K562 (cell line): ENCODE measurements at regions not wholly inside any gene's neighbourhood (a gene's known extent, or its start where the extent isn't known, plus 50 kb on each side); places are given as distances from the start of the nearest gene placed in this dataset.

Source experiments
- ATAC-seq: fragments of 200-7000 bp; cut with Tn5 transposase; 3 replicates; pipeline ENCODE4 v1.9.1; 2020; ENCODE audit warnings: moderate library complexity
- BruUV-seq: library from RNA; stranded (reverse); fragments of 400-500 nt; replicated peaks from 2 replicates; lab custom pipeline; 2021; lab: Mats Ljungman, UMichigan
- CTCF ChIA-PET: fragments of 300-600 bp; formaldehyde crosslinking; extraction: SDS; loops from one replicate; lab custom pipeline; 2021; ENCODE audit warnings: low intra/inter-chr PET ratio; lab: Yijun Ruan, JAX
- POLR2A ChIA-PET: fragments of 300-600, 350-650 bp; sonication (Branson Sonifier 250); formaldehyde crosslinking; extraction: SDS; loops from one replicate; lab custom pipeline; 2021; ENCODE audit warnings: antibody characterized with exemption, inconsistent platforms; lab: Yijun Ruan, JAX
- DNase-seq, 4 experiments: peaks; one replicate each; pipeline versions ENCODE4 v3.0.0 to v3.0.0-alpha.2; 2011 to 2018; ENCODE audit warnings: low spot score in 3 of 4, mixed read lengths in 3 of 4; ENCODE audit errors: extremely low read depth in 1 of 4
- FAIRE-seq: peaks from 2 replicates; lab custom pipeline; 2011; peaks lifted over from hg19 to GRCh38; lab: Jason Lieb, UNC
- H2AFZ ChIP-seq: 2 replicates; pipeline ENCODE4 v1.6.0; 2011; ENCODE audit warnings: low read depth, low read length, control low read depth, inconsistent platforms
- H3K27ac ChIP-seq: fragments of 200-600 bp; 3 replicates; pipeline ENCODE4 v1.8.0; 2011; ENCODE audit warnings: low read depth, mild to moderate bottlenecking, control low read depth, inconsistent platforms, low read length, moderate library complexity, mixed read lengths; ENCODE audit errors: extremely low read depth
- H3K27me3 ChIP-seq, 2 experiments: fragments of 300-600 bp in 1 of 2; 2 replicates in 1 of 2; 3 replicates in 1 of 2; pipeline versions ENCODE4 v1.6.0 to v1.8.0; 2011; ENCODE audit warnings: inconsistent platforms in 2 of 2, low read length in 2 of 2, mild to moderate bottlenecking in 1 of 2, mixed read lengths in 1 of 2, moderate library complexity in 1 of 2; ENCODE audit not compliant: control insufficient read depth in 2 of 2, insufficient read depth in 2 of 2
- H3K36me3 ChIP-seq: fragments of 300-600 bp; 3 replicates; pipeline ENCODE4 v1.8.0; 2011; ENCODE audit warnings: mild to moderate bottlenecking, low read length, inconsistent platforms; ENCODE audit not compliant: control insufficient read depth, insufficient read depth
- H3K4me1 ChIP-seq, 2 experiments: fragments of 200-600 bp in 1 of 2; replicated peaks in 1 of 2; 2 replicates in 1 of 2; 3 replicates in 1 of 2; pipeline versions ENCODE4 v1.5.1 to v1.8.0; 2011; ENCODE audit warnings: inconsistent platforms in 2 of 2, low read length in 2 of 2, mild to moderate bottlenecking in 1 of 2, mixed read lengths in 1 of 2, moderate library complexity in 1 of 2; ENCODE audit not compliant: control insufficient read depth in 2 of 2, insufficient read depth in 2 of 2
- H3K4me2 ChIP-seq: 2 replicates; pipeline ENCODE4 v1.6.1; 2011; ENCODE audit warnings: low read length, control low read depth, inconsistent platforms, mixed read lengths; ENCODE audit not compliant: insufficient read depth
- H3K4me3 ChIP-seq: fragments of 200-600 bp; sonication (generic), shearing (Covaris generic); 2 replicates; pipeline ENCODE4 v1.5.1; 2016; ENCODE audit warnings: control low read depth, inconsistent platforms
- H3K79me2 ChIP-seq: fragments of 200-600 bp; 3 replicates; pipeline ENCODE4 v1.8.0; 2011; ENCODE audit warnings: low read length, inconsistent platforms; ENCODE audit not compliant: control insufficient read depth, insufficient read depth
- H3K9ac ChIP-seq, 2 experiments: 2 replicates each; pipeline versions ENCODE4 v1.6.0 to v1.6.1; 2011; ENCODE audit warnings: low read depth in 2 of 2, low read length in 2 of 2, control low read depth in 1 of 2, inconsistent platforms in 1 of 2, mild to moderate bottlenecking in 1 of 2, mixed read lengths in 1 of 2; ENCODE audit not compliant: insufficient read depth in 1 of 2
- H3K9me1 ChIP-seq: one replicate; pipeline ENCODE4 v1.6.0; 2011; ENCODE audit warnings: inconsistent platforms, mild to moderate bottlenecking, low read length, moderate library complexity; ENCODE audit not compliant: control insufficient read depth, insufficient read depth
- H3K9me3 ChIP-seq: replicated peaks from 2 replicates; pipeline ENCODE4 v1.5.1; 2011; ENCODE audit warnings: low read depth, low read length, inconsistent platforms; ENCODE audit not compliant: control insufficient read depth, insufficient read depth
- H4K20me1 ChIP-seq: replicated peaks from 2 replicates; pipeline ENCODE4 v1.6.1; 2011; ENCODE audit warnings: low read length, inconsistent platforms, mixed read lengths; ENCODE audit not compliant: control insufficient read depth, insufficient read depth
- HDAC1 ChIP-seq, 2 experiments: fragments of 450-650 bp; IDR thresholded peaks; 2 replicates each; pipeline ENCODE4 v1.6.1; 2016 to 2017; ENCODE audit warnings: inconsistent platforms in 1 of 2, mild to moderate bottlenecking in 1 of 2, moderate library complexity in 1 of 2
- KHSRP ChIP-seq: fragments of 450-650 bp; IDR thresholded peaks from 2 replicates; pipeline ENCODE4 v1.6.1; 2017
- NBN ChIP-seq: fragments of 450-650 bp; IDR thresholded peaks from 2 replicates; pipeline ENCODE4 v1.6.1; 2016; ENCODE audit warnings: low read depth, mild to moderate bottlenecking
- PHB ChIP-seq: fragments of 250-450 bp; sonication (Bioruptor Pico); IDR thresholded peaks from 2 replicates; pipeline ENCODE4 v1.5.0; 2021
- PHF20 ChIP-seq: fragments of 450-650 bp; IDR thresholded peaks from 2 replicates; pipeline ENCODE4 v1.6.1; 2018; ENCODE audit not compliant: partially characterized antibody
- SMAD3 ChIP-seq: fragments of 450-650 bp; formaldehyde crosslinking; conservative IDR thresholded peaks from 2 replicates; pipeline ENCODE4 v1.4.0; 2020; ENCODE audit warnings: mild to moderate bottlenecking
- SMARCA4 ChIP-seq: fragments of 450-650 bp; IDR thresholded peaks from 2 replicates; pipeline ENCODE4 v1.6.1; 2016
- TCFL5 ChIP-seq: fragments of 250-450 bp; sonication (Bioruptor Pico); conservative IDR thresholded peaks from 2 replicates; pipeline ENCODE4 v1.6.1; 2021; ENCODE audit warnings: mild to moderate bottlenecking, moderate library complexity, matching md5 sums
- THRAP3 ChIP-seq: fragments of 450-650 bp; IDR thresholded peaks from 2 replicates; pipeline ENCODE4 v1.6.1; 2016; ENCODE audit warnings: mild to moderate bottlenecking, inconsistent platforms, borderline replicate concordance
- ZNF146 ChIP-seq: IDR thresholded peaks from one replicate; pipeline ENCODE4 v1.6.1; 2018; ENCODE audit warnings: missing compliant biosample characterization; ENCODE audit not compliant: unreplicated experiment
- ZNF696 ChIP-seq: fragments of 250-450 bp; sonication (Bioruptor Pico); conservative IDR thresholded peaks from 2 replicates; pipeline ENCODE4 v1.4.0; 2020; ENCODE audit warnings: mild to moderate bottlenecking, moderate library complexity
- WGBS: fragments of 100-300 bp; shearing (Covaris generic); methylation state at CpG from one replicate; pipeline ENCODE4 v1.1.6; 2016; ENCODE audit warnings: low coverage, mixed read lengths; ENCODE audit not compliant: insufficient coverage; ENCODE audit errors: missing lambda C conversion rate; 5-methylcytosine and 5-hydroxymethylcytosine counted together
- in situ Hi-C: fragments of 300-500 bp; cut with MboI; formaldehyde crosslinking; loops from 4 replicates; pipeline ENCODE4 v1.15.0; 2018; ENCODE audit warnings: inconsistent platforms, mixed read lengths
- intact Hi-C: fragments of 100-400 bp; cut with micrococcal nuclease; formaldehyde crosslinking; loops from 2 replicates; pipeline ENCODE4 v1.14.2; 2022

GRCh38 chr4:163618845-163619244 is 124.4 kb downstream of the TMA16 start (continued):
- TF ChIP-seq KHSRP: no peak

GRCh38 chr4:163620738-163621137 is 126.2 kb downstream of the TMA16 start:
- in situ Hi-C loops: no loop called here
- 0% methylated on average over 2 of the region's 2 CpGs for WGBS

GRCh38 chr4:163621821-163622220 is 127.3 kb downstream of the TMA16 start:
- Histone ChIP-seq H2AFZ (no peak overlapping the region), H3K4me2 (no peak overlapping the region), H4K20me1 (no peaks in the 10 kb centered on the region), H3K9me3 (no peaks in the 10 kb centered on the region), H3K9ac (no peak overlapping the region), H3K4me3 (no peak overlapping the region), H3K27me3 (no peaks in the 10 kb centered on the region), H3K79me2 (no peaks in the 10 kb centered on the region), H3K27ac (no peak overlapping the region), H3K36me3 (no peaks in the 10 kb centered on the region), H3K9me1 (no peaks in the 10 kb centered on the region), H3K4me1 (no peaks in the 10 kb centered on the region)
- TF ChIP-seq PHF20 (no peak), HDAC1 (IDR thresholded peaks at IDR 0.05) (no peak), NBN (no peak)
- CTCF ChIA-PET: no interaction called here
- intact Hi-C loops (no loop called here), in situ Hi-C loops (no loop called here)
- no TSS peak for BruUV-seq
- 0% methylated on average over 2 of the region's 2 CpGs for WGBS
- DNase-seq (no peak), ATAC-seq (no peak), FAIRE-seq (no peak)
- POLR2A ChIA-PET: no interaction called here

More at GRCh38 chr4:163620738-163621137, 126.2 kb downstream of the TMA16 start:
- no TSS peak for BruUV-seq
- Histone ChIP-seq H3K27ac (no peak overlapping the region), H2AFZ (no peak overlapping the region), H3K4me2 (no peak overlapping the region), H3K4me1 (no peaks in the 10 kb centered on the region), H3K9me3 (no peaks in the 10 kb centered on the region), H3K36me3 (no peaks in the 10 kb centered on the region), H3K9ac (no peak overlapping the region), H3K27me3 (no peaks in the 10 kb centered on the region), H4K20me1 (no peaks in the 10 kb centered on the region), H3K79me2 (no peaks in the 10 kb centered on the region), H3K9me1 (no peaks in the 10 kb centered on the region), H3K4me3 (no peak overlapping the region)
- ChIA-PET POLR2A (no interaction called here), CTCF (no interaction called here)
- no peak for DNase-seq
- FAIRE-seq: no peak
- ATAC-seq: no peak
- intact Hi-C loops: no loop called here
- TF ChIP-seq PHB (CRISPR knock-in tag) (no peak), TCFL5 (no peak), SMAD3 (CRISPR knock-in tag) (no peak), ZNF696 (CRISPR knock-in tag) (no peak), SMARCA4 (no peak), THRAP3 (no peak), ZNF146 (CRISPR knock-in tag) (no peak)
